SU-DHL-6 (cell line): ENCODE measurements at regions not wholly inside any gene's neighbourhood (a gene's known extent, or its start where the extent isn't known, plus 50 kb on each side); places are given as distances from the start of the nearest gene placed in this dataset.

Source experiments
- CTCF ChIP-seq: fragments of 200-600 bp; sonication (generic); IDR thresholded peaks from one replicate; pipeline ENCODE4 v1.5.1; 2017; ENCODE audit warnings: antibody characterized with exemption, mild to moderate bottlenecking, low read length, moderate library complexity; ENCODE audit not compliant: insufficient read depth, poor library complexity, severe bottlenecking
- EZH2phosphoT487 ChIP-seq: fragments of 200-600 bp; sonication (generic), shearing (Covaris generic); conservative IDR thresholded peaks from 2 replicates; pipeline ENCODE4 v1.6.1; 2018; ENCODE audit warnings: mild to moderate bottlenecking, antibody characterized with exemption, low read length, moderate library complexity, mixed read lengths

- TF ChIP-seq CTCF = no peak
- TF ChIP-seq EZH2phosphoT487 = no peak
These were observed 152.1 kb downstream of the GLI2 start for GRCh38 chr2:120887741-120888231.
